GM19455 (cell line): ENCODE measurements at regions not wholly inside any gene's neighbourhood (a gene's known extent, or its start where the extent isn't known, plus 50 kb on each side); places are given as distances from the start of the nearest gene placed in this dataset.

Source experiments
- ATAC-seq: cut with Tn5 transposase; IDR thresholded peaks from one replicate; pipeline ENCODE4 v1.9.1; 2021; ENCODE audit not compliant: unreplicated experiment

GRCh38 chr5:29779141-29779540 is 1414.3 kb upstream of the CDH6 start:
- no peak for ATAC-seq

GRCh38 chr5:29777373-29777772 is 1416.1 kb upstream of the CDH6 start:
- no peak for ATAC-seq

- ATAC-seq, result no peak
These were observed 1422.5 kb upstream of the CDH6 start for GRCh38 chr5:29770936-29771335.

- ATAC-seq, result no peak
These were observed 1424.0 kb upstream of the CDH6 start for GRCh38 chr5:29769474-29769873.

GRCh38 chr5:29758986-29759421 is 1434.5 kb upstream of the CDH6 start:
- ATAC-seq, result no peak

- ATAC-seq, result no peak
These were observed 1443.0 kb upstream of the CDH6 start for GRCh38 chr5:29750453-29750852.

DNA sequence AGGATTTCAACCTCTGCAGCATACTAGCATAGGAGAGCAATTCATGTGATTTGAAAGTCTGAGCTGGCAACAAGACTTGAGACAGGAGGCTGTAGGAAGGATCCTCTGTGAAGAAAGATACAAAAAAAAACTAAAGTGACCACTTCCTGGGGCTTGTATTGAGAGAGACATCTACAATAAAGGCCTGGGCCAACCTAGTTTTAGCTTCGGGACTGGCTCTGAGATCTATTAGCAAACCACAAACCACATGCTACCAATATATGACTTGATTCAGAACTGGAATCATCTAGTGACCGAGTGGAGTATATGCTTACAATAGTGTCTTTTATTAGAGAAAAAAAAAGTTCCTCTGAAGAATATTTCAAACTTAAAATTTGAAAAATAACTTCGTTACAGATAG is 1448.9 kb upstream of the CDH6 start:
- ATAC-seq, result no peak

- no peak for ATAC-seq
These were observed 1472.5 kb upstream of the CDH6 start for GRCh38 chr5:29720954-29721353.

GRCh38 chr5:29719171-29719570 is 1474.3 kb upstream of the CDH6 start:
- no peak for ATAC-seq

DNA sequence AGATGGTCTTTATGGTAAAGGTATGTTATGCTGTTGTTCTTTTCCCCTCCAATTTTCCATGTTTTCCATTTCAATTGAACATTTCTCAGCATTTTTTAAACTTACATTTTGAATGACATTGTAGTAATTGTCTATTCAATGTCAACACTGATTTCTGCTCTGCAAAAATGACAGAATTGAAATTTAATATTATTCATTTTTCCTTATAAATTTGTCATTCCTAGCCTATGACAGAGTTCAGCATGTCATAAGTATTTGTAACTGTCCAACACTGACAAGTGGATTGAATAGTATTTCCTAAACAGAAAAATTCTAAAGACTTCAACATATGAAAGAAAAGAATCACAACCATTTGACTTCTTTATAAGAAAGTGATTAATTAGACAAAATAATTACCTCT is 1478.3 kb upstream of the CDH6 start:
- no peak for ATAC-seq

DNA sequence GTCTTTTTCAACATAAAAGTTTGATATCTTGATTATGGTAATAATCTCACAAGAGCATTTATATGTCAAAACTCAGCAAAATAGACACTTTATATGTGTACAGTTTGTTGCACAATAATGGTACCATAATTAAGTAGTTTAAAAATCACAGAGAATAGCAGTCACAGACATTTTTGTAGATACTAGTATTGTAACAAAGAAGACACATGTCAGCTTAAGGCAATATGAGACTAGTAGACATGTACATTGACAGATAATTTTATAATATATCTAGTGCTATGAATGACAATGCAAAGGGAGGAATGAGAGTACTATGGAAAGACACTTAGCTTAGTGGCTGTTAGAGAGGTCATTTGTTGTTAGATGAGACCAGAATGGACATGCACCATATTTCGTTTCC is 1490.6 kb upstream of the CDH6 start:
- no peak for ATAC-seq

- no peak for ATAC-seq
These were observed 1491.9 kb upstream of the CDH6 start for GRCh38 chr5:29701600-29701999.

- no peak for ATAC-seq
These were observed 1495.6 kb upstream of the CDH6 start for GRCh38 chr5:29697785-29698414.

DNA sequence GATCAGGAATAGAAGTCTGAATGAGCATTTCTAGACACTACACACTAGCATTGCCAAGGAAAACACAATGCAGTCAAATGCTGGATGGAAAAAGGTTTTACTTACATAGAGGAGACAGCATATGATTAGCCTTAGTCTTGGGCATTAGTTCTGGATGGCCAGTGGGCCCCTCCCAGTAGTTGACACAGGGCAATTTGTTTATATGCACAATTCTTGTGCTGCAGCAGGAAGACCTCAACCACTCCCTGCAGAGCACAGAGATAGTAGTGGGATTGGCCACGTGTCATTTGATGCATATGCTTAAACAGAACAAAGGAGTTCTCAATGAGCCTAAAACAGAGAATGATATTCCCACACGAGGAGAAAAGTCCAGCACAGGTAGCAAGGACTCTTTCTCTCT is 1496.2 kb upstream of the CDH6 start:
- ATAC-seq, result no peak

DNA sequence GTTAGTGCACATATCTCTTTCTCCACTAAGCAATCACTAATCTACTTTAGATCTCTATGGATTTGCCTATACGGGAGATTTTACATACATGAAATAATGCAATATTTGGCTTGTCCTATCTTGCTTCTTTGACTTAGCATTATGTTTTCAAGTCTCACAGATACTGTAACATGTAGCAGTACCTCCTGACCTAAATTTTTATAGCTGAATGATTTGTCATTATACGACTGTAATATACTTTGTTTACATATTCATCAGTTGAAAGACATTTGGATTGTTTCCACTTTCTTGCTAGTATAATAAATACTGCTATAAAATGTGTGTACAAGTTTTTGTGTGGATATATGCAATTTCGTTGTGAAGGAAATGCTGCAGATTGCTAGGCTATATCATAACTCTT is 1520.8 kb upstream of the CDH6 start:
- ATAC-seq, result no peak

GRCh38 chr5:29662876-29663275 is 1530.6 kb upstream of the CDH6 start:
- no peak for ATAC-seq

DNA sequence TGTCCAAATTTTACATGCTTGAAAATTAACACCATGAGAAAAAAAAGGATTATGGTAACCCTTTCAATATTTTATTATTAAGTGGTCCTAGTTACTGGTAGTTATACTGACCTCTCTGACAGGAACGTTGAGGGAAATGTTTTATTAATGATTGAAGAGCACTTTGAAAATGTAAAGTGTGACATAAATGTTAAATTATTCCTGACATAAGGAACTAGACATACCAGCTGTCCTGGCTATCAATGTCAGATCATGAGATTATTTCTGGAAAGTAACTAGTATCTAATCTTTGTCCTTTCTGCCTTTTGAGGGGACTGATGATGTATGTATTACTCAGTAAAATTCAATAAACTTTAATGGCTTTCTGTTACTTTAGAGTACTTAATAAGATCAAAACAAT is 1538.5 kb upstream of the CDH6 start:
- no peak for ATAC-seq

DNA sequence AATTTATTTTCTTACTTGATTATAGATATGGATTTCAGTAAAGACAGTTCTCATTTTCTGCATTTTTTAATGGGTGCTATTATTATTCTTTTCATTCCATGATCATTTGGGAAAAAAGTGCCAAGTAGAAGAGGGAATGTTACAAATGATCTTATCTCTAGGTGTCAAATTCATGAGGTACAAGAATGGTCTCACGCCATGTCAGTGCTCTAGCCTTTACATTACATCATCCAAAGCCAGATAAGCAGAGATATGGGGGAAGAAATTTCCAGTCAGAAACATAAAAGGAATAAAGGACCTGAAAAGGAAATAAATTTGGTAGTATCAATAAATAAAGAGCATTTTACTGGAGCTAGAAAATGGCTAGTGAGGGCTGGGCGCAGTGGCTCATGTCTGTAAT is 1544.2 kb upstream of the CDH6 start:
- ATAC-seq, result no peak

DNA sequence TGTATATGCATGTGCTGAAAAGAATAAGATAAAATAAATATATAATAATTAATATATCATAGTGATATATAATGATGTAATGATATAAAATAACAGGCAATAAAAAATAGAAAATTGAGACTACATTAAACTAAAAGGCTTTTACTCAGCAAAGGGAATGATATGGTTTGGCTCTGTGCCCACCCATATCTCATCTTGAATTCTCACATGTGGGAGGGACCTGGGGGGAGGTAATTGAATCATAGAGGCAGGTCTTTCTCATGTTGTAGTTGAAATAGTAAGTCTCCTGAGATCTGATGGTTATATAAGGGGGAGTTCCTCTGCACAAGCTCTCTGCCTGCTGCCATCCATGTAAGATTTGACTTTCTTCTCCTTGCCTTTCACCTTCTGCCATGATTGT is 1550.9 kb upstream of the CDH6 start:
- ATAC-seq, result no peak

DNA sequence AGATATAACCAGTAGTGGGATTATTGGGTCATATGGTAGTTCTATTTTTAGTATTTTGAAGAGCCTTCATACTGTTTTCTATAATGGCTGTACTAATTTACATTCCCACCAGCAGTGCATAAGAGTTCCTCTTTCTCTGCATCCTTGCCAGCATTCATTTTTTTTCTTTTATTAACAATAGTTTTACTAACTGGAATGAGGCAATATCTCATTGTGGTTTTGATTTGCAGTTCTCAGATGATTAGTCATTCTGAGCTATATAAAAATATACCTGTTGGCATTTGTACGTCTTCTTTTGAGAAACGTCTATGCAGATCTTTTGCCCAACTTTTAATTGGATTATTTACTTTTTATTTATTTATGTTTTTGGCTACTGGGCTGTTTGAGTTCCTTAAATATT is 1579.3 kb upstream of the CDH6 start:
- ATAC-seq, result no peak

GRCh38 chr5:29588236-29588635 is 1605.2 kb upstream of the CDH6 start:
- no peak for ATAC-seq

DNA sequence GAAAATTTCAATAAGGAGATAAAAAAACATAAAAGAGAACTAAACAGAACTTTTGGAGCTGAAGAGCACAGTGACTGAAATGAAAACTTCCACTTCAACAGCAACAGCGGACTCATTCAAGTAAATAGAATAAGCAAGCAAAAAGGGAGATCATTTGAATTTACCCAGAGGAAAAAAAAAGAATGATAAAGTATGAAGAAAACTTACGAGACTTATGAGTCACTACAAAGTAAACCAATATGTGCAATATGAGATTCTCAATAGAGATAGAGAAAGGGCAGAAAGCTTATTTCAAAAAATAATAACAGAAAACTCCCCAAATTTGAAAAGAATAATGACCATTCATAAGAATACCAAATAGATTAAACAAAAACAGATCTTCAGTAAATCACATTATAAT is 1605.7 kb upstream of the CDH6 start:
- ATAC-seq, result no peak

DNA sequence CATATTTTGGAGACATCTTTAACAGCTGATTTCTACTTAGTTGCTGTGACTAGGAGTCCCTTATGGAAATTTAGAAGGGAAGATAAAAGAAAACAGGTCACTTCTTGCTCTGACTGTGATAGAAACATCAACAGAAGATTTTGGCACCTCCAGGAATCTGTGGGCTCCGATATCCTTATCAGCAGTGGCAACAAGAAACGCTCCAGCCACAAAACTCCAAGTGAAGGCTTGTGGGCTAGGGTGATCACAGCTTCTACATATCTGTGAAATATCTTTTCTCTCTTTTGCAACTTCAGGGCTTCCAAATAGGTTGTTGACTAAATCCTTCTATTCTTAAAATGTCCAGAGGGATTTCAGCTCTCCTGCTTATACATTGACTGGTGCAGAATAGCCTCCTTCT is 1625.5 kb upstream of the CDH6 start:
- ATAC-seq, result no peak

- no peak for ATAC-seq
These were observed 1631.9 kb upstream of the CDH6 start for GRCh38 chr5:29561564-29561963.
